AG04449 (cell line): ENCODE measurements at regions not wholly inside any gene's neighbourhood (a gene's known extent, or its start where the extent isn't known, plus 50 kb on each side); places are given as distances from the start of the nearest gene placed in this dataset.
"Not testable (repeated sequence)": the region's sequence is repeated elsewhere in the genome, so short reads cannot be mapped to it uniquely, and the experiment has no call there.

ENCODE experiments used
- CTCF ChIA-PET: fragments of 350-600 bp; formaldehyde crosslinking; extraction: SDS; loops from one replicate; lab custom pipeline; 2021; ENCODE audit warnings: antibody characterized with exemption; lab: Yijun Ruan, JAX
- POLR2A ChIA-PET: fragments of 400-600, 350-600 bp; formaldehyde crosslinking; extraction: SDS; loops from one replicate; lab custom pipeline; 2020; ENCODE audit warnings: antibody characterized with exemption, inconsistent platforms; lab: Yijun Ruan, JAX
- DNase-seq: peaks from one replicate; pipeline ENCODE4 v3.0.0-alpha.2; 2010; ENCODE audit warnings: low read depth, low spot score
- H3K4me3 ChIP-seq: 2 replicates; pipeline ENCODE4 v1.5.1; 2011; ENCODE audit warnings: low read depth, mild to moderate bottlenecking, control low read depth, low read length
- CTCF ChIP-seq: IDR thresholded peaks from one replicate; pipeline ENCODE4 v1.5.1; 2011; ENCODE audit warnings: mild to moderate bottlenecking, moderate library complexity, low read length, control low read depth, inconsistent platforms; ENCODE audit not compliant: insufficient read depth; ENCODE audit errors: missing control alignments

DNA sequence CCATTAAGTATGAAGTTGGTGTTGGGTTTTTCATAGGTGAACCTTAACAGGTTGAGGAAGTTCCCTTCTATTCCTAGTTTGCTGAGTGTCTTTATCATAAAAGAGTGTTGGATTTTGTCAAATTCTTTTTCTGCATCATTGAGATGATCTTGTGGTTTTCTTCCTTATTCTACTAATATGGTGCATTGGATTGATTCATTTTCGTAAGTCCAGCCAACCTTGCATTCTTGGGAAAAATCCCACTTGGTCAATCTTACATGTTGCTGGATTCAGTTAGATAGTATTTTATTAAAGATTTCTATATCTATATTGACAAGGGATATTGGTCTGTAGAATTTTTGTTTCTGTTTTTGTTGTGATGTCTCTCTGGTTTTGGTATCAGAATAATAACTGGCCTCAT, 83.7 kb upstream of the C15orf39 start:
- no peak for TF ChIP-seq CTCF
- POLR2A ChIA-PET: no interaction called here
- H3K4me3 ChIP-seq: no peak overlapping the region
- DNase-seq: no peak
- CTCF ChIA-PET: no interaction called here

GRCh38 chr15:75119312-75119711, 82.4 kb upstream of the C15orf39 start:
- DNase-seq, CTCF ChIA-PET, H3K4me3 ChIP-seq, POLR2A ChIA-PET: not testable (repeated sequence)

DNA sequence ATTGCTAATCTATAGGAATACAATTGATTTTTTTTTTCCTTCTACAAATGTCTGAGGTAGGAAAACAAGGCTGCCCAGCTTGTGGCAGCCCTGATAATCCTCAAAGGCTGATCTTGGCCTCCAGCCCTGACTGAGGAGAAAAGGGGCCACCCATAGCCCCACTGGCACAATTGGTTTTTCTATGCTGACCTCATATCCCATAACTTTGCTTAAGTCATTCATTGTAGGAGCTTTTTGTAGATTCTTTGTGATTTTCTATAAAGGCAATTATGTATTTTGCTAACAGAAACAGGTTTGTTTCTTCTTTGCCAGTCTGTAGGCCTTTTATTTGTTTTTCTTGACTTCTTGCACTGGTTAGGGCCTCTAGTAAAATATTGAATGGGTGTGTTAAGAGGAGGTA, 80.2 kb upstream of the C15orf39 start:
- no peak for DNase-seq
- ChIA-PET POLR2A (no interaction called here), CTCF (no interaction called here)
- TF ChIP-seq CTCF: no peak
- no peak overlapping the region for H3K4me3 ChIP-seq

GRCh38 chr15:75123395-75123794, 78.3 kb upstream of the C15orf39 start:
- no peak overlapping the region for H3K4me3 ChIP-seq
- no peak for DNase-seq
- ChIA-PET CTCF (no interaction called here), POLR2A (interaction anchor here (1.3 kb wide), 1 partner anchor 78 kb away, joined by 5 read pairs; the partner anchor contains the start of gene C15orf39)
- TF ChIP-seq CTCF: no peak

DNA sequence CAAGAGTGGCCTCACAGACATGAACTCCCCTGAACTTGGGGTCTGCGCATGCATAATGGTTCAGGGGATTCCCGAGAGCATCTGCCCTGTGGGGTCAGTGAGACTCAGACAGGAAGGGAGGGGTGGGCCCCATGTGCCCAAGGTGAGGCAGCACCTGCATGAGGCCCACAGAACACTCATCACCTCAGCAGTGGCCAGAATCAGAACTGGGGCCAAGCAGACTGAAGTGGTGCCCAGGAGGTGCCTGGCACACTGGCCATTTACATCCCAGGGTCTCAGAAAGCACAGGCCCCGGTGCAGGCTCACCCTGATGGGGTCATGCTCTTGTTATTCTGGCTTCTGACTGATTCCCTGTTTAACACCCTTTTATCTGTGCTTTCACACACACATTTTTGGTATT, 77.4 kb upstream of the C15orf39 start:
- CTCF ChIA-PET, H3K4me3 ChIP-seq, DNase-seq: not testable (repeated sequence)
- POLR2A ChIA-PET: interaction anchor here (1.3 kb wide), 1 partner anchor 77 kb away, joined by 5 read pairs; the partner anchor contains the start of gene C15orf39

GRCh38 chr15:75125935-75126334, 75.7 kb upstream of the C15orf39 start:
- TF ChIP-seq CTCF: no peak
- DNase-seq: no peak
- H3K4me3 ChIP-seq: no peak overlapping the region
- CTCF ChIA-PET: no interaction called here
- POLR2A ChIA-PET: interaction anchor here (0.7 kb wide), 1 partner anchor 80 kb away, joined by 3 read pairs; no protein-coding TSS in a partner anchor

- ChIA-PET POLR2A (no interaction called here), CTCF (no interaction called here)
- no peak for TF ChIP-seq CTCF
- DNase-seq: no peak
- no peak overlapping the region for H3K4me3 ChIP-seq
Observed at GRCh38 chr15:75126864-75127580, 74.7 kb upstream of the C15orf39 start.
